ENCODE measurements at regions not wholly inside any gene's neighbourhood (a gene's known extent, or its start where the extent isn't known, plus 50 kb on each side); places are given as distances from the start of the nearest gene placed in this dataset.

DNA sequence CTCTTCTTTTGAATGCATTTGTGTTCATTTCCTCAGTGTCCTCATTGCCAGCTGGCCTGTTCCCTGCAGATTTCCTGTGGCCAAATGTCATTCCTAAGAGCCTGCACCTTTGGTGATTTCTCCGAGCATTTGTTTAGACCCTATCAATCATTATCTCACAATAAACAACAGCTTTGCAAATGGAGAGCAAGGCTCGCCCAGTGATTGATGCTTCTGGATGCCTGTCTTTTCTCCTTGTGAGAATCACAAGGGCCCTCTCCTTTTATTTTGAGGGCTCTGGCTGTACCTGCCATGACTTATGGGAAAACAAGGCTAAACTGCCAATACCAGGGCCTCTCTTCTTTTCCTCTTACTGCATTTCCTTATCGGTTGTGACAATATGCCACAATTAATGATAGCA lies 1454.4 kb upstream of the CELF4 start:
- ChIA-PET CTCF (no interaction called here), POLR2A (no interaction called here)

More for the DNA sequence above, 1454.4 kb upstream of the CELF4 start:
- TF ChIP-seq, protein P1, sequence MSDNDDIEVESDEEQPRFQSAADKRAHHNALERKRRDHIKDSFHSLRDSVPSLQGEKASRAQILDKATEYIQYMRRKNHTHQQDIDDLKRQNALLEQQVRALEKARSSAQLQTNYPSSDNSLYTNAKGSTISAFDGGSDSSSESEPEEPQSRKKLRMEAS (IDR thresholded peaks at IDR 0.05; ENCODE audit: insufficient read depth, insufficient read length): no peak
- no peak for TF ChIP-seq POLR2AphosphoS5 (IDR thresholded peaks at IDR 0.05; ENCODE audit: insufficient read depth, low read depth, low read length)
- no peak for TF ChIP-seq MYC (IDR thresholded peaks at IDR 0.05; ENCODE audit: low read depth, low read length)
- no peak for TF ChIP-seq EZH2 (IDR thresholded peaks at IDR 0.05; ENCODE audit: borderline replicate concordance, low read depth, low read length, severe bottlenecking)
- no peak for TF ChIP-seq JUN (IDR thresholded peaks at IDR 0.05; ENCODE audit: borderline replicate concordance, insufficient read depth, insufficient read length, low read depth)
- TF ChIP-seq FOS (IDR thresholded peaks at IDR 0.05; ENCODE audit: borderline replicate concordance, insufficient read depth, low read length): no peak
- TF ChIP-seq, protein P2, sequence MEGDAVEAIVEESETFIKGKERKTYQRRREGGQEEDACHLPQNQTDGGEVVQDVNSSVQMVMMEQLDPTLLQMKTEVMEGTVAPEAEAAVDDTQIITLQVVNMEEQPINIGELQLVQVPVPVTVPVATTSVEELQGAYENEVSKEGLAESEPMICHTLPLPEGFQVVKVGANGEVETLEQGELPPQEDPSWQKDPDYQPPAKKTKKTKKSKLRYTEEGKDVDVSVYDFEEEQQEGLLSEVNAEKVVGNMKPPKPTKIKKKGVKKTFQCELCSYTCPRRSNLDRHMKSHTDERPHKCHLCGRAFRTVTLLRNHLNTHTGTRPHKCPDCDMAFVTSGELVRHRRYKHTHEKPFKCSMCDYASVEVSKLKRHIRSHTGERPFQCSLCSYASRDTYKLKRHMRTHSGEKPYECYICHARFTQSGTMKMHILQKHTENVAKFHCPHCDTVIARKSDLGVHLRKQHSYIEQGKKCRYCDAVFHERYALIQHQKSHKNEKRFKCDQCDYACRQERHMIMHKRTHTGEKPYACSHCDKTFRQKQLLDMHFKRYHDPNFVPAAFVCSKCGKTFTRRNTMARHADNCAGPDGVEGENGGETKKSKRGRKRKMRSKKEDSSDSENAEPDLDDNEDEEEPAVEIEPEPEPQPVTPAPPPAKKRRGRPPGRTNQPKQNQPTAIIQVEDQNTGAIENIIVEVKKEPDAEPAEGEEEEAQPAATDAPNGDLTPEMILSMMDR (IDR thresholded peaks at IDR 0.05; ENCODE audit: extremely low read depth in 1 of 2, insufficient read depth in 1 of 2, low read depth in 1 of 2, low read length in 2 of 2): no peak
- no peak for TF ChIP-seq POLR2A (IDR thresholded peaks at IDR 0.05; ENCODE audit: low read depth, low read length)
- BruUV-seq (replicated peaks): no TSS peak
- intact Hi-C loops (cut with micrococcal nuclease) (no loop called here), dilution Hi-C loops (cut with MboI; ENCODE audit: extremely low pct_ligation_motif_present, low sequenced_read_pairs) (no loop called here)
- no peak overlapping the region for H3K4me3 ChIP-seq (replicated peaks in 1 of 3; ENCODE audit: insufficient read depth in 1 of 3, low read depth in 1 of 3, low read length in 3 of 3)
- no peaks in the 10 kb centered on the region for H3K9me3 ChIP-seq (replicated peaks; ENCODE audit: control insufficient read depth, insufficient read depth, low read length)
- no peaks in the 10 kb centered on the region for H3K36me3 ChIP-seq (ENCODE audit: control insufficient read depth in 2 of 2, extremely low read depth in 1 of 2, insufficient read depth in 2 of 2, low read length in 2 of 2)
- no peaks in the 10 kb centered on the region for H3K79me2 ChIP-seq (ENCODE audit: control insufficient read depth, insufficient read depth, low read length)
- no peak overlapping the region for H3K4me2 ChIP-seq (ENCODE audit: insufficient read depth, low read length)
- no peak overlapping the region for H3K9ac ChIP-seq (replicated peaks; ENCODE audit: extremely low read depth, insufficient read depth, low read length)
- no peak overlapping the region for H3K27ac ChIP-seq (ENCODE audit: insufficient read depth, low read depth, low read length)
- no peak for FAIRE-seq
- H3K4me1 ChIP-seq (ENCODE audit: control insufficient read depth, extremely low read depth, insufficient read depth, low read length): no peaks in the 10 kb centered on the region
- H4K20me1 ChIP-seq (replicated peaks; ENCODE audit: control insufficient read depth, extremely low read depth, insufficient read depth, low read length): no peaks in the 10 kb centered on the region
- no peak for DNase-seq (ENCODE audit: low read depth, low spot score)
- H3K27me3 ChIP-seq (ENCODE audit: control insufficient read depth in 2 of 2, insufficient read depth in 2 of 2, low read length in 2 of 2): no peaks in the 10 kb centered on the region
- H3K9me1 ChIP-seq (replicated peaks; ENCODE audit: control insufficient read depth, extremely low read depth, insufficient read depth, low read length): no peaks in the 10 kb centered on the region
- no peak overlapping the region for H2AFZ ChIP-seq (ENCODE audit: low read depth, low read length)

All from endothelial cell of umbilical vein (primary cell).